HT-29 (cell line): ENCODE measurements at regions not wholly inside any gene's neighbourhood (a gene's known extent, or its start where the extent isn't known, plus 50 kb on each side); places are given as distances from the start of the nearest gene placed in this dataset.
"Not testable (repeated sequence)": the region's sequence is repeated elsewhere in the genome, so short reads cannot be mapped to it uniquely, and the experiment has no call there.

Experiments used
- DNase-seq: peaks from one replicate; pipeline ENCODE4 v3.0.0-alpha.2; 2015; ENCODE audit warnings: low spot score

DNA sequence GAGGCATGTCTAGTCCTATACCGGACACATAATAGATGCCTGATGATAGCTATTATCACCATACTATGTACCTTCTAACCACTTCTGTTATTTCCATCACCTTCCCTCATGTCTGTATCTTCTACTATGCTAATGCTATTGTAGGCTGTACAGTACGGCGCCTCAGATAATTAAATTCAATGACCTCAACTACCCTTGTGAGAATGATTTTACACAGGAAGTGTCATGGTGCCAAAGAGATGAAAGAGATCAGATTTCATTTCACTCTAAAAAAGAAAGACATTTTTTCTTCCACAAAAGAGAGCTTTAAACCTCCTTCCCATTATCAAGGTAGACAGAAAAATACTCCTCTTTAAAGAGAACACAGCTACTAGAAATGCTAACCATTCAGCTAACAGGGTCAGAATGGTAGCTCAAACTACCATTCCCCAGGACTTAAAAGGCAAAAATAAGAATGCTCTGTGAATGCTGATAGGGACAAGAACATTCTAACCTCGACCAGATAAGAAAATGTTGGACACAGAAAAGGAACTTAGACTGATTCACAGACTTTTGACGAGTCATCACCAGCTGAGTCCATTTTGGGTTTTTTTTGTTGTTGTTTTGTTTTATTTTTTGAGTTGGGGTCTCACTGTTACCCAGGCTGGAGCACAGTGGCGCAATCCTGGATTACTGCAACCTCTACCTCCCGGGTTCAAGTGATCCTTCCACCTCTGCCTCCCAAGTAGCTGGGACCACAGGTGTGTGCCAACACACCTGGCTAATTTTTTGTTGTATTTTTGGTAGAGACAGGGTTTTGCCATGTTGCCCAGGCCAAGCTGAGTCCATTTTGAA, 99.2 kb upstream of the RAPGEF2 start:
- DNase-seq: no peak

DNA sequence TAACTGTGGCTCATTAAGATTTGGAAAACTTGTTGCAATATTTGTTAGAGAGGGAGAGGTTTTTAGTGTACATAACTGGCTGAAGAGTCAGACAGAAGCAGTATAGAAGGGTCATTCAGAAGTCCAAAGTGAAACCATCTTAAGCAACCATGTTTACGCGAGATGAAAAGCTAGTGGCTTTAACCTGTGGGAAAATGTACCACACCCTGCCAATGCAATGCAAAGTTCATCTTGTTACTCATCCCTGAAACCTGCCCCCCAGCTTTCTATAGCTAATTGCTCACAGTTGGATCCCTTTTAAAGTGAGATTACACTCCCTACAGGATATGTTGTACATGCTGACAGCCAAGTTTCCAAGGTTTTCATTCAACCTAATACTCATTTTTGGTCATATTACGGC, 96.7 kb upstream of the RAPGEF2 start:
- DNase-seq: no peak

DNA sequence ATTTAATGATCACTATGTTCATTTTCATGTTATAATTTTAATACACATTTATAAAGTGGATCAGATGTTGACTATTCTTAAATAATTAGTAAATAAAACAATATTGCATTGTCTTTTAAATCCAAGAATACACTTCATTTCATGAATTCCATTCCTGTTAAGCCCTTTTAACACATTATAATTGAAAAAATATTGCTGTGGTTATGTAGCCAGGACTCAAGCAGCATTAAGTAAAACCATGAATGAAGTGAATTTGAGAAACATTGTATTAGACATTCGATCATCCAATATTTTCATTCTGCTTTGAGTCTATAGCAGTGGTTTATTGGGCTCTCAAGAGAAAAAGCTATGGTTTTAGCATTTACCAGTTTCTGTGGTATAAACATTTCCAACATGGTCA, 94.2 kb upstream of the RAPGEF2 start:
- no peak for DNase-seq

DNA sequence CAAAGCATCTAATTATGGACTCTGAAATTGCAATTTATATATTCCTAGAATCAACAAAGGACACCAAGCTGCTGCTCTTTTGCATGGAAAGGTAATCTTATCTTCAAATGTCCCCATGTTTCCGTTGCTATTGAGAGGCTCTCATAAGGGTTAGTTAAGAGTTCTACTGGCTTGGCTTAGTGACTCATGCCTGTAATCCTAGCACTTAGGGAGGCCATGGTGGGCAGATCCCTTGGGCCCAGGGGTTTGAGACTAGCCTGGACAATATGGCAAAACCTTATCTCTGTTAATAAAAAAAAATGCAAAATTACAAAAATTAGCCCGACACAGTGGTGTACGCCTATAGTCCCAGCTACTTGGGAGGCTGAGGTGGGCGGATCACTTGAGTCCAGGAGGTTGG, 93.4 kb upstream of the RAPGEF2 start:
- no peak for DNase-seq

DNA sequence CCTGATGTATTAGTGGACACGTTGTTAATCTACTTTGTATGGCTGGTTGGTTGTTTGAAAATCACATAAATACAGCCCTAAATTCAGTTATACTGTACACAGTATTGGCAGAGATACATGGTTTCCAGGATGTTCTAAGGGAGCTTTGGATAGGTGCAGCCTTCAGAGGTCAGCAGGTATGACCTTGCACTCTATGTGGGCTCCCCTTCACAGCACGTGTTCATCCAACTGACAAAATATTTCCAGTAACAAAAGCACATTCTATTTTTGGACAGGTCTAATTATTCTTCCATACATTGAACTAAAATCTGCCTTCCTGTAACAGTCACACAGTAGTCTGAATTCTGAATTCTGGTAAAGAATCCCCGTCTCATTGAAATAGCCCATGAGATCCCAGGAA, 92.8 kb upstream of the RAPGEF2 start:
- DNase-seq: no peak

DNA sequence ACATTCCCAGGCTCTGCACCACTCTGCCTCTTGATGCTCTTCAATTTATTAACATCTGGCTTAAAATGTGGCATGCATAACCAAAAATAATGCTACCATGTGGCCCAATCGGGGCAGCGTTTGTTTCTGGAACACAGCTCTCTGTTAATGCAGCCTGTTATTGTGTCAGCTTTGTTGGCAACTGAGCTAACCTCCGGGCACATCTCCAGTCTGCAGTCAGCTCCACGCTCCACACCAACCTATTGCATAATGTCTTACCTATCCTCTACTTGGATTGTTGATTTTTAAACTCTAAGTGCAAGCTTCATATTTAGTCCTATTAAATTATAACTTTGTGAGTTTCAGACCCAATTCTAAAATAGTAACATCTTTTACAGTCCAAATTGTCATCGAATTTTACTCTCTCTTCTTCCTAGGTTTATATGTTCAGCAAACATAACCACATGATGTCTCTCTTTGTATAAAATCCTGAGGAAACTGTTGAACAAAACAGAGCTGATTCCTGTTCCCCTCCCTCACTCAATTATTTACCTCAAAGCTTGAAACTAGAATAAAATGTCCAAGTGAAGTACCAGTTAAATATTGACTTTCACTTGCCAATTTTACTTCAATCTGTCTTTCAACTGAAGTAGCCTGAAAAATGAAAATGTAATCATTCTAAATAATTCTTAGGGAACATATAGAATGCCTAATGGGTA, 92.2 kb upstream of the RAPGEF2 start:
- DNase-seq: no peak

DNA sequence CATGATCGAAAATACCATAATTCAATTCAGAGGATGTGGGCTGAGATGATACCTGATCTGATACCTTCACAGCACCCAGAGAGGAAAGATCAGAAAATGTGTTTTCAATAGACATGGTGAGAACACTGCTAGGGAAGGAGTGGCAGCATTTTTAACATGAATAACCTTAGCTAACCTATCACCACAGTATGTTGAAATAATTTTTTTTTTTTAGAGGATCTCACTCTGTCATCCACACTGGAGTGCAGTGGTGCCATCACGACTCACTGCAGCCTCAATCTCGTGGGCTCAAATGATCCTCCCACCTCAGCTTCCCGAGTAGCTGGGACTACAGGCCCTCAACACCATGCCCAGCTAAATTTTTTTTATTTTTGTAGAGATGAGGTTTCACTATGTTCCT, 90.5 kb upstream of the RAPGEF2 start:
- DNase-seq: no peak

DNA sequence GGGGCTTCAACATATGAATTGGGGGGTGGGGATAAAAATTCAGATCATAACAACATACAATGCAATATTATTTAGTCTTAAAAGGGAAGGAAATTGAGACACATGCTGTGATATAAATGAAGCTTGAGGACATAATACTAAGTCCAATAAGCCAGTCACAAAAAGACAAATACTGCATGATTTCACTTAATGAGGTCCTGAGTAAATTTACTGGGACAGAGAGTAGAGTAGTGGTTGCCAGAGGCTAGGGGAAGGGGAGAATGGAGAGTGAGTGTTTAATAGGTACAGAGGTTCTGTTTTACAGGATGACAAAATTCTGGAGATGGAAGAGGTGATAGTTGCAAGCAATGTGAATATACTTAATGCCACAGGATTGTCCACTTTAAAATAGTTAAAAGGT, 89.2 kb upstream of the RAPGEF2 start:
- no peak for DNase-seq

DNA sequence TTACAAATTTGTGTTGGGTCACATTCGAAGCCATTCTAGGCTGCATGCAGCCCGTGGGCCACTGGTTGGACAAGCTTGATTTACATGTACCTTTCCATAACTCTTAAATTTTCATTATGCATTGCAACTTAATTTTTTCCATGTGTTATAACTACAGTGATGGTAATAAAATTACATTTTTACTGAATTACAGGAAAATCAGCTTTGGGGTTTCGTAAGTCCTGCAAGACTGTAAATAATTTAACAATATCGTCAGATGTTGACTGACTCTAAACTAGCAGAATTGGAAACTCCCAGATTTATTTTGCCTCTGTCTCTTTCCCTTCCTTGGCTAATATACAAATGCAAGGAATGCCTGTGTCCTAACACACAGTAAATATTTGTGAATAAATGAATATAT, 88.0 kb upstream of the RAPGEF2 start:
- DNase-seq: no peak

DNA sequence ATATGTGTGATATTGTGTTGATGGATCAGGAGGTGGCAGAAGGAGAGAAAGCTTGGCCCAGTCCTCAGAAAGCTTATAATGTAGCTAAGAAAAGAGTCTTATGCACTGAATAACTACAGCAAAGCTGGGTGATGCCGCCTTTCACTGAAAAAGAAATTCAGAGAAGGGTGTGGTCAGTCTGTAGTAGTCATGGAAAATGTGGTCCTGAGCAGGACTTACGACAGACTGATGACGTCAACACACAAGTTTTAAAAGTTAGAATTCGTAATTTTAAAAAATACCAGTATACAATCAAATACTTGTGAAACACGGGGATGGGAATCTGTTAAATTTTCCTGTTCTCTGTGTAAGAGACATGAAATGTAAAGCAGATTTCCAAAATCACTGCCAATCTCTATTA, 87.0 kb upstream of the RAPGEF2 start:
- no peak for DNase-seq

DNA sequence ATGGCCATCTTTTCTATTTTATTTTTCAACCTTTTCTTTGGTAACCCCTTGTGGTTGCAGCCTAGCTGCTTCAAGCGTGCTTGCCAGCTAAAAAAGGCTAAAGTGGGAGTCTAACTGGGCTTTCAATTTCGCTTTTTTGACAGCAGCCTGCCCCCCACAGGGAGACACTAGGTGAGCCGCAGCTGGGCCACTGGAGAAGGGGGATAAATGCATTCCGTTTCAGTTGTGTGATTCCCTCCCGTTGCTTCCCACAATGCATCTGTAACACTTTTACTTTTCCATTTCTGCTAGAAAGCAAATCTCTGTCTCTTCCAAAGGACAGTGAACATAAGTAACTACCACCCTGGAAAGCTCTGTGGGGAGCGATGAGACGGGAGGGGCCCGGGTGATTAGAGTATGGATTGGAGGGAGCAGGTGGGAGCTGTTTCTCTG, 86.3 kb upstream of the RAPGEF2 start:
- DNase-seq: no peak

DNA sequence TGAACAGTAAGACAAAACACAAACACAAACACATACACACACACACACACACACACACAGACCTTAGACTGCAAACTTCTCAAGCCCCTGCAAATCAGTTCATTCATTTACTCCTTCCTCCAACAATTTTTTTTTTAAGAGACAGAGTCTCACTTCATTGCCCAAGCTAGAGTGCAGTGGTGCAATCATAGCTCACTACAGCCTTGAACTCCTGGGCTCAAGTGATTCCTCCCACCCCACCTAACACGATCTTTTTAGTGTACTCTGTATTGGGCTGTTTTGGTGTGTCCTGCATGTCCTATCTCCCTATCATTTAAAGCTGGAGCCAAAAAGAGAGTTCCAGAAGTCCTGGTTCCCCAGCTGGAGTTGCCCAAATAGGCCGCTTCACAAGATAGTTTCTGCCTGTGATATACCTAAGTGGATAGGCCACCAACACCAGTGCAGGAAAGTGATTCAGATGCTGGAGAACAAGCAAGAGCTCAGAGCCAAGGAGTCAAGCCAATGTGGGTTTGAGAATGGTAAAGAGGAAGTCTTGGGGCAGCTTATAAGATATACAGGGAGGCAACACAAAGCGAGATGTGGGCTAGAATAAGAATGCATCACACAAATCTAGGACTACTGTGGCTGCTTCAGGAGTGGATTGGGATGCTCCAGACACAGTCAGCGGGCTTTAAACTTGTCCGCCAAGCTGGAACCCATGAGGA, 85.4 kb upstream of the RAPGEF2 start:
- no peak for DNase-seq

DNA sequence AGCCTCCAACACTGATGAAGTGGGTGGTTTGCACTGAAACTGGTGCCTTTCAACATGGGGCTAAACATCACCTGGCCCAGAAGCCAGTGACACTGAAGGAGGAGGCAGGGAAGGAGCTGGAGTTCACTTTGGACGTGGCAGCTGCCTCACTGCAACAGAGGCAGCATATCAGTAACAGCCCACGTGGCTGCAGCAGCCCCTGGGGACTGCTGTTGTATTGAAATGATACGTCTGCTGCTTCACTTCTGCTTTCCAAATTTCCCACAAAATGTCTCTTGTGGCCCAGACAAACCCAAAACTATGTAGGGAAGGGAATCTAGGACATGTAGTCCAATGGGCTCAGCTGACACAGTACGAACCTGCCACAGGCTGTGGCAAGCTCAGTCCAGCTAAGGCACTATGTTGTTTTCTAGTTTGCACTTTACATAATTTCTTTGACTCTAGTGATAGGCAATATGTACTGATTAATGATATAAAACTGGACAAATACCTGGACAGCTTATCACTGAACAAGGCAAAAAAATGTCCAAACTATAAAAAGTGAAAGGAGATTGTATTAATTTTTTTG, 84.7 kb upstream of the RAPGEF2 start:
- no peak for DNase-seq

DNA sequence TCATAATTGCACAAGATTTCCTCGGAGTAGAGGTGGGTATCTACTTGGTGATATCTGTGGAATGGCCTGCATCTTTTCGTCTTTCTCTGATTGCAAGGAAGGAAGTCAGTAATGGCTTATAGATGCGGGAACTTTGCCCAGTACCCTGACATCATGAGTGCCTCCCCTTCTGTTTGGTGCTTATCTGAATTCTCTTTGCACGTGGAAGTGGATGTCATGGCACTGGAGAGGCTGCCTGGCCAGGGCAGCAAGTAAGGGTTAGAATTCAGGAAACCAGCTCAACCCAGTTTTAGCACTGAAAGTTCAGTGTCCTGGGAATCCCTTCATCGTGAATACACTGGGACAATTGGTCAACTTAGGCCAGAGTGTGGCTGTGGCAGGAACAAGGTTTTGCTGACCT, 83.5 kb upstream of the RAPGEF2 start:
- no peak for DNase-seq

DNA sequence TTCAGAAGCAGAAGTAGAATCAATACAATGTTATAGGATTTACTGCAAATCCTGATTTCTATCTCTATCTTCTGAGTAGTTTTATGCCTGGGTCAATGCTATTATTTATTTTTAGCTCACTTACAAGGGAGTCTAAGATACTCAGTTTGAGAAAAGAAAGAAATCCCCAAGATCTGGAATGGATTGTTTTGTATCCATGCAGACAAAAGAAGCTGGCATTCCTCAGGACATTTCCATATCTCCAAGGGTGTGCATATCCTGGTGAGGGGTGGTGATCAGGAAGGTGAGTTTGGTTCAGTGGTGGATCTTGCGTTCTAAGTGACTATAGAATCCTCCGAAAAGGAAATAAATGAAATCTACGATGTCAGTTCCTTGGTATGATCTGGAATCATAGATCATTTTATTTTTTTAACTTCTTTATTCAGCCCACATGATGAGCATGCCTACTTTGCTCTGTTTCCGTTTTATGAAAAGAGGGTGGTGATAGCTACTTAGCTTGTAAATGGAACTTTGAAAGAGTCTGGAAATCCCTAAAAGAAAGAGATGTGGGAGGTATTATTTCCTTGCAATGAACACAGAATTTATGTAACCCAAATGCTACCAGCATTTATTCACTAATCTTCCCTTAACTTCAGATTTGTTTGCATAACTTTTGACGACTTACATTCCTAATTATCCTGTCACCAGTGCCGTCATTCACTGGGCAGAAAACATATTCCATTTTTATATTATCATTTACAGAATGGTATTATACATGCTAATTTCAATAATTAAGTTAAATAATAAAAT, 81.1 kb upstream of the RAPGEF2 start:
- no peak for DNase-seq

DNA sequence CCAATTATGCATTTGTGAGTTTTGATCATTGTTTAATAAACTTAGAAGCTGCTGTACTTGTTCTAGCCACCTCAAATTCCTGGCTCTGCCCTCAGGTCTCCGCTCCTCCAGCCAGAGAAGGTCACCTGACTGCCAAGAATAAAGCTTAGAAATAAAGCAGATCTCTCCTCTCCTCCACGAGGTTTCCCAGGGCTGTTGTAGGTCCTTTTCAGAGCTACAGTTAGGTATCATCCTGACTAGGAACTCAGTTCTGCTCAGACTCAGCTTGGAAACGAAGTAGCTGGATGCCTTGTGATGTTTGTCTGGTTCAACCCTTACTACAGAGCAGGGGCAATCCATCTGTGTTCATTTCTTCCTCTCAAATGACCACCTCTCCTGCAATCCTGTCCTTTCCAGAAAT, 79.1 kb upstream of the RAPGEF2 start:
- DNase-seq: no peak

DNA sequence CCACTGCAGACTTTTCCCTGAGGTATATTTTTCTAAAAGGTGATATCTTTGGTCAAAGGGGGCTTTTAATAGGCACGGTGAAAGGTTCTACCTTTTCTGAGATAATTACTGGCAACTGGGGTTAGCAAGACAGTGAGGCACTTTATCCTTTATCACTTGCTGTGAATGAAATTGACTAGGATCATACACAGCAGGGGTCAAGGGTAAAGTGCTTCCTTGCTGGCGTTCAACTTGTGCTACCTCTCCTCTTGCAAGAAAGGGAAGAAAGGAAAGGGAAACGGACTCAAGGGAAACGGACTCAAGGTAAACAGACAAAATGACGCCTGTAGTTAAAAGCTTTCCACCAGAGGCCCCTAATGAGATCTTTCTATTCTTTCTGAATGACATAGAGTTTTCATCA, 78.6 kb upstream of the RAPGEF2 start:
- DNase-seq: no peak

DNA sequence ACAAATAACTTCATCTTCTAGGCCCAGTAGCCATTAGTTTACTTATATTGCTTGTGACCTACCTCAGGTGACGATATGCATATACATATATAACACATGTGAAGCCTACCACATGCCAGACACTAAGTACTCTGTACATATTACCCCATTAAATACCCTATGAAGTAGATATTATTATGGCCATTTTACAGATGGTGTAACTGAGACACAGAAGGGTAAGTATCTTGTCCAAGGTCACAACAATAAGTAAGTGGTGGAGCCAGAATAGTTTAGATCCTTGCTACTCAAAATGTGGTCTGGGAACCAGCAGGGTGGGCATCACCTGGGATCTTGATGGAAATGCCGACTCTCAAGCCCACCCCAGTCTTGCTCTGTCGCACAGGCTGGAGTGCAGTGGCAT, 78.1 kb upstream of the RAPGEF2 start:
- no peak for DNase-seq

DNA sequence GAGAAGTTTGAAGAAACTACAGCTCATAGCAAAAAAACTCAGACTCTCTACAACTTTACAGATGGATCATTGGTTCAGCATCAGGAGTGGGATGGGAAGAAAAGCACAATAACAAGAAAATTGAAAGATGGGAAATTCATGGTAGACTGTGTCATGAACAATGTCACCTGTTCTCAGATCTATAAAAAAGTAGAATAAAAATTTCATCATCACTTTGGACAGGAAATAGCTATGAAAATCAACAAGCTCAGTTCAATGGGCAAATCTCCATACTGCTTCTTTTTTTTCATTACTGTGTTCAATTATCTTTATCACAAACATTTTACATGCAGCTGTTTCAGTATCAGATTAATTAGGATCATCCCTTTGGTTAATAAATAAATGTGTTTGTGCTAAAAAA, 76.5 kb upstream of the RAPGEF2 start:
- DNase-seq: no peak

DNA sequence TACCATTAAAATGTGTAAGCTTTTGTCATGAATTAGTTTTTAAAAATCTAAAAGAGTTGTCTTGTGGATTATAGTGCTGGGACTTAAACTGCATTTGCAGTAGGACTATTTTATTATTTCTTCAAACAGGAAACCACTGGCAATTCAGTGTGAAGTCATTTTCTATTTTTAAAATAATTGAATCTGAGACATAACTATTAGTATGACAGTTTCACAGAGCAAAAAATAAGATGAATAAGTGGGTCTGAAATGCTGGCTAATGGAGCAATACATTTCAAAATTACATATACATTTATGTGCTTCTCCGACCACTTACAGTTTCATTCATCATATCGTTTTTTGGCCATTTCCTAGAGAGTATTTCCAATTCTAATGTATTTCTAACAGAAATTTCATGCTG, 75.3 kb upstream of the RAPGEF2 start:
- no peak for DNase-seq

DNA sequence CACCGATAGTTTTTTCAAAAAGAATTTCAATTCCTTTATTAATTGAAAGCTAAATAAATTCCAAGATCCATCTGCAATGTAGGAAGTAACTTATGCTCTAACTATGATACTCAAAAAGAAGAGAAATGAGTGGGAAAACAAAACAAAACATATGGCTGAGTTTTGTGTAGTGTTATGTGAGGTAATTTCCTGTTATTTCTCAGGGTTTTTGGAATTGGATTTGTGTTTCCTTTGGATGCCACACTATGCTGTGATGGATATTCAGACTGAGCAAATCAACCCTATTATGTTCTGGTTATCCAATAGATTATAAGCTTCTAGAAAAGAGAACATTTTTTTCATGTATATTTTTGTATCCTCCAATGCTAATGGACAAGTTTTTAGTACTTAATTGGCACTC, 73.4 kb upstream of the RAPGEF2 start:
- DNase-seq: no peak

DNA sequence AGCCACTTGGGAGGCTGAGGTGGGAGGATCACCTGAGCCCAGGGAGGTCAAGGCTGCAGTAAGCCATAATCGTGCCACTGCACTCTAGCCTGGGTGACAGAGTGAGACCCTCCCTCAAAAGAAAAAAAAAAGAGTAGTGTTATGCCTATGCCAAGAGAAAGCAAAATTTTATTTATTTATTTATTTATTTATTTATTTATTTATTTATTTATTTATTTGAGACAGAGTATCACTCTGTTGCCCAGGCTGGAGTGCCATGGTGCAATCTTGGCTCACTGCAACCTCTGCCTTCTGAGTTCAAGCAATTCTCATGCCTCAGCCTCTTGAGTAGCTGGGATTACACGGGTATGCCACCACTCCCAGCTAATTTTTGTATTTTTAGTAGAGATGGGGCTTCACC, 72.6 kb upstream of the RAPGEF2 start:
- DNase-seq: not testable (repeated sequence)
